ENCODE measurements at regions not wholly inside any gene's neighbourhood (a gene's known extent, or its start where the extent isn't known, plus 50 kb on each side); places are given as distances from the start of the nearest gene placed in this dataset.

- no peaks in the 10 kb centered on the region for H3K36me3 ChIP-seq (ENCODE audit: control insufficient read depth, insufficient read depth, low read length)
- DNase-seq = no peak
- no peaks in the 10 kb centered on the region for H3K36me3 Mint-ChIP-seq (ENCODE audit: insufficient read depth, unreplicated experiment)
- H3K9me3 ChIP-seq = no peaks in the 10 kb centered on the region
- TF ChIP-seq CTCF (IDR thresholded peaks at IDR 0.05; ENCODE audit: insufficient read depth in 1 of 2, low read depth in 1 of 2, low read length in 1 of 2, severe bottlenecking in 1 of 2, unreplicated experiment in 1 of 2) = peak in 1 of 2 experiments; percentile 3
- no peak overlapping the region for H3K27ac Mint-ChIP-seq (ENCODE audit: unreplicated experiment)
- H3K4me3 ChIP-seq (ENCODE audit: low read depth, low read length) = no peak overlapping the region
- BruUV-seq (replicated peaks) = no TSS peak
- intact Hi-C loops (cut with micrococcal nuclease; ENCODE audit: unreplicated experiment) = no loop called here
- H3K27me3 ChIP-seq (replicated peaks; ENCODE audit: control insufficient read depth, insufficient read depth, low read length) = peaks cover 1% of the 10 kb centered on the region
- peaks cover 13% of the 10 kb centered on the region for H3K27me3 Mint-ChIP-seq (ENCODE audit: insufficient read depth, unreplicated experiment)
- H3K9me3 Mint-ChIP-seq (ENCODE audit: unreplicated experiment) = no peaks in the 10 kb centered on the region
- POLR2A ChIA-PET = no interaction called here
- H3K4me3 Mint-ChIP-seq (ENCODE audit: unreplicated experiment) = no peak overlapping the region
- no peaks in the 10 kb centered on the region for H3K4me1 ChIP-seq
- CTCF ChIA-PET = interaction anchor here (1.1 kb wide), 1 partner anchor 146 kb away, joined by 3 read pairs; no protein-coding TSS in a partner anchor
- H3K4me1 Mint-ChIP-seq (ENCODE audit: low read depth, unreplicated experiment) = no peaks in the 10 kb centered on the region
Measured at GRCh38 chr13:97067017-97067895, 73.0 kb upstream of the OXGR1 start.

- peaks cover 1% of the 10 kb centered on the region for H3K27me3 ChIP-seq (replicated peaks; ENCODE audit: control insufficient read depth, insufficient read depth, low read length)
- H3K9me3 ChIP-seq = no peaks in the 10 kb centered on the region
- no TSS peak for BruUV-seq (replicated peaks)
- Mint-ChIP-seq H3K9me3 (ENCODE audit: unreplicated experiment) (no peaks in the 10 kb centered on the region), H3K4me3 (ENCODE audit: unreplicated experiment) (no peak overlapping the region), H3K27me3 (ENCODE audit: insufficient read depth, unreplicated experiment) (peaks cover 9% of the 10 kb centered on the region), H3K36me3 (ENCODE audit: insufficient read depth, unreplicated experiment) (no peaks in the 10 kb centered on the region), H3K4me1 (ENCODE audit: low read depth, unreplicated experiment) (no peaks in the 10 kb centered on the region), H3K27ac (ENCODE audit: unreplicated experiment) (no peak overlapping the region)
- ChIA-PET CTCF (interaction anchor here (1.1 kb wide), 1 partner anchor 145 kb away, joined by 3 read pairs; no protein-coding TSS in a partner anchor), POLR2A (no interaction called here)
- H3K36me3 ChIP-seq (ENCODE audit: control insufficient read depth, insufficient read depth, low read length) = no peaks in the 10 kb centered on the region
- H3K4me1 ChIP-seq = no peaks in the 10 kb centered on the region
- intact Hi-C loops (cut with micrococcal nuclease; ENCODE audit: unreplicated experiment) = no loop called here
- no peak for DNase-seq
- H3K4me3 ChIP-seq (ENCODE audit: low read depth, low read length) = no peak overlapping the region
- no peak for TF ChIP-seq CTCF (IDR thresholded peaks at IDR 0.05; ENCODE audit: insufficient read depth in 1 of 2, low read depth in 1 of 2, low read length in 1 of 2, severe bottlenecking in 1 of 2, unreplicated experiment in 1 of 2)
Measured at GRCh38 chr13:97068151-97068550, 73.9 kb upstream of the OXGR1 start.

DNA sequence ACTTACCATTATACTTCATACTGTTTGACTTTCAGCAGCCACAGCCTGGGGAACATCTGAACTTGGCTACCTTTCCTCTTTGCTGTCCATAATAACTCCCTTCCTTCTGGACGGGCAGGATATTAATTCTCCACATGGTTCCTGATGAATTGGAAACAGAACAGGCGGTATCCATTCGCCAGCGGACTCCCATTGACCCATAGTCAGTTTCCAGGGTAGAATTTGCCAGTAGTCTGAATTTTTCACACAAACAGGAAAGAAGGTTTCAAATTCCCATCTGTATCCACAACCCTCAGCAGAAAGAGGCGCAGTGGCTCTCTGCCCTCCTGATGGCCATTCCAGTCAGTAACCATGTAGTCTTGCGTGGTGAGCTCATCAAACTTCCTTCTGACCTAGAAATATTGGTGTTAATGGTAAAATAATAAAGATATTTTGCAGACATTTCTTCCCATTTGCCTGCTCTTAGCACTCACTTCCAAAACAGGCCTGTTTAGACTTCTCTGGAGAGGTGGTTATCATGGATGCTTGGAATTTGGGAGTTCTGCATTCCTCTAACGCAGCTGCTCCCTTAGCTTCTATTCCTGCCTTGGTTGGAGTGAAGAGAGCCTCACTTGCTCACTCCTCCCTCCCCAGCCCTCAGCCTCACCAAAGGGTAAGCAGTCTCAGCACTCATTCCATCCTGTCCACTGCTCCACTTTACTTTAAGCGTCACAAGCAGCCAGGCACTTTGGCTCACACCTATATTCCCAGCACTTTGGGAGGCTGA is 75.0 kb upstream of the OXGR1 start:
- H3K4me1 ChIP-seq = no peaks in the 10 kb centered on the region
- H3K27me3 ChIP-seq (replicated peaks; ENCODE audit: control insufficient read depth, insufficient read depth, low read length) = no peaks in the 10 kb centered on the region; the same call in none of the 2 replicates
- peaks cover 9% of the 10 kb centered on the region for H3K27me3 Mint-ChIP-seq (ENCODE audit: insufficient read depth, unreplicated experiment)
- no peaks in the 10 kb centered on the region for H3K36me3 Mint-ChIP-seq (ENCODE audit: insufficient read depth, unreplicated experiment)
- intact Hi-C loops (cut with micrococcal nuclease; ENCODE audit: unreplicated experiment) = no loop called here
- no peak for DNase-seq
- ChIA-PET POLR2A (no interaction called here), CTCF (interaction anchor here (0.6 kb wide), 1 partner anchor 917 kb away, joined by 3 read pairs; no protein-coding TSS in a partner anchor)
- peaks cover 3% of the 10 kb centered on the region; the same call in 1 of the 2 replicates for H3K9me3 ChIP-seq
- H3K36me3 ChIP-seq (ENCODE audit: control insufficient read depth, insufficient read depth, low read length) = no peaks in the 10 kb centered on the region
- H3K4me3 ChIP-seq (ENCODE audit: low read depth, low read length) = no peak overlapping the region
- no peak for TF ChIP-seq CTCF (IDR thresholded peaks at IDR 0.05; ENCODE audit: insufficient read depth in 1 of 2, low read depth in 1 of 2, low read length in 1 of 2, severe bottlenecking in 1 of 2, unreplicated experiment in 1 of 2)
- H3K27ac Mint-ChIP-seq (ENCODE audit: unreplicated experiment) = no peak overlapping the region
- no TSS peak for BruUV-seq (replicated peaks)
- H3K9me3 Mint-ChIP-seq (ENCODE audit: unreplicated experiment) = peaks cover 9% of the 10 kb centered on the region
- H3K4me1 Mint-ChIP-seq (ENCODE audit: low read depth, unreplicated experiment) = no peaks in the 10 kb centered on the region
- no peak overlapping the region for H3K4me3 Mint-ChIP-seq (ENCODE audit: unreplicated experiment)
